B cell (primary cell): ENCODE measurements at regions not wholly inside any gene's neighbourhood (a gene's known extent, or its start where the extent isn't known, plus 50 kb on each side); places are given as distances from the start of the nearest gene placed in this dataset.
"Not testable (repeated sequence)": the region's sequence is repeated elsewhere in the genome, so short reads cannot be mapped to it uniquely, and the experiment has no call there.

Experiments
- EZH2 ChIP-seq: IDR thresholded peaks from 2 replicates; pipeline ENCODE4 v1.6.1; 2012; ENCODE audit warnings: borderline replicate concordance, low read depth, mild to moderate bottlenecking, moderate library complexity, low read length; ENCODE audit not compliant: insufficient read depth, poor library complexity, severe bottlenecking
- TF ChIP-seq, protein P1 (sequence below): fragments of 200-600 bp; IDR thresholded peaks from one replicate; pipeline ENCODE4 v1.8.0; 2022; ENCODE audit warnings: antibody characterized with exemption, mild to moderate bottlenecking

DNA sequence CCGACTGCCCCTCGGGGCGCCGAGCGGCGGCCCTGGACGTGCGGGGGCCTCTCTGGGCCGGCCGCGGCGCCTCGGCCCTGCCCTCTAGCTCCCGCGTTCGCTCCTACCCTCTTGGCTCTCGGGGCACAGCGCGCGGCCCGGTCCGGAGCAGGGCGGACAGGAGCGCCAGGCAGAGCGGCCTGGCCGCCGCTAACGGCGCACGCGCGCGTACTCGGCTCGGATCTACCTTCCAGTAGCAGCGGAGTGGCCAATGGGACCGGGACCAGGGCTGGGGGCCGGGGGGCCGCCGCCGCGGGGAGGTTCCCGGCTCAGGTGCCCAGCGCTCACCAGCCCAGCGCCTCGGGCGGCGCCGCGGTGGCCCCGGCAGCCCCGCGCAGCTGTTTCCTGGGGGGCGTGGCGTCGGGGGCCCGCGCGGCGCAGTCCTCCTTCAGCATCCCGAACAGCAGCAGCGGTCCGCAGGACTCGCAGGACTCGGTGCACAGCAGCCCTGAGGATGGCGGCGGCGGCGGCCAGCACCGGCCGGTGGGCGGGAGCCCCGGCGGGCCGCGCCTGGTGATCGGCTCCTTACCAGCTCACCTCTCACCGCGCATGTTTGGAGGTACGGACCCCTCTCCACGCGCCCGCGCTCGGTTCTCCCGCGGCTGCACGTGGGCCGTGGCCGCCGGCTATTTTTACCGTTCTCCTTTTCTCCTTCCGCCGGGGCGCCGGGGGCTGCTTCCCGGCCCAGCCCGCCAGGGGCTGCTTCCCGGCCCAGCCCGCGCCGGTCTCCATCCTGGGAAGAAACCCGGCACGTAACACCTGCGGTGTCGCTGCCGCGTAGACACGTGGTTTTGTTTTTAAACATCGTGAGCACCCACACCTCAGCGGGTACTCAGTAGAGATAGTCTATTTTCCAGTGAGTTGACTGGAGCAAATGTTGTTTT lies 162.9 kb downstream of the KBTBD2 start:
- TF ChIP-seq, protein P1, sequence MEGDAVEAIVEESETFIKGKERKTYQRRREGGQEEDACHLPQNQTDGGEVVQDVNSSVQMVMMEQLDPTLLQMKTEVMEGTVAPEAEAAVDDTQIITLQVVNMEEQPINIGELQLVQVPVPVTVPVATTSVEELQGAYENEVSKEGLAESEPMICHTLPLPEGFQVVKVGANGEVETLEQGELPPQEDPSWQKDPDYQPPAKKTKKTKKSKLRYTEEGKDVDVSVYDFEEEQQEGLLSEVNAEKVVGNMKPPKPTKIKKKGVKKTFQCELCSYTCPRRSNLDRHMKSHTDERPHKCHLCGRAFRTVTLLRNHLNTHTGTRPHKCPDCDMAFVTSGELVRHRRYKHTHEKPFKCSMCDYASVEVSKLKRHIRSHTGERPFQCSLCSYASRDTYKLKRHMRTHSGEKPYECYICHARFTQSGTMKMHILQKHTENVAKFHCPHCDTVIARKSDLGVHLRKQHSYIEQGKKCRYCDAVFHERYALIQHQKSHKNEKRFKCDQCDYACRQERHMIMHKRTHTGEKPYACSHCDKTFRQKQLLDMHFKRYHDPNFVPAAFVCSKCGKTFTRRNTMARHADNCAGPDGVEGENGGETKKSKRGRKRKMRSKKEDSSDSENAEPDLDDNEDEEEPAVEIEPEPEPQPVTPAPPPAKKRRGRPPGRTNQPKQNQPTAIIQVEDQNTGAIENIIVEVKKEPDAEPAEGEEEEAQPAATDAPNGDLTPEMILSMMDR = not testable (repeated sequence)
- TF ChIP-seq EZH2 = not testable (repeated sequence)
